Right atrium auricular region (tissue), 2 donors: ENCODE measurements at regions not wholly inside any gene's neighbourhood (a gene's known extent, or its start where the extent isn't known, plus 50 kb on each side); places are given as distances from the start of the nearest gene placed in this dataset.

ENCODE experiments used
- DNase-seq: peaks from one replicate; pipeline ENCODE4 v3.0.0-alpha.2; 2019; ENCODE audit warnings: low spot score
- H3K27ac ChIP-seq, 2 donors: fragments of 200-600 bp; sonication (generic); 1 replicate in 1 of 2; 2 replicates in 1 of 2; pipeline ENCODE4 v1.5.1; 2016 to 2019
- H3K27me3 ChIP-seq, 2 donors: fragments of 200-600 bp; sonication (generic); one replicate each; pipeline versions ENCODE4 v1.5.1 to v1.6.0; 2017 to 2019
- H3K36me3 ChIP-seq: fragments of 200-600 bp; sonication (generic); one replicate; pipeline ENCODE4 v1.5.1; 2016
- H3K4me1 ChIP-seq, 2 donors: fragments of 200-600 bp; sonication (generic); one replicate each; pipeline versions ENCODE4 v1.5.1 to v1.6.0; 2017 to 2019
- H3K4me3 ChIP-seq, 2 donors: fragments of 200-600 bp; sonication (generic); 1 replicate in 1 of 2; 2 replicates in 1 of 2; pipeline ENCODE4 v1.5.1; 2017 to 2019; ENCODE audit warnings: mild to moderate bottlenecking in 1 of 2, moderate library complexity in 1 of 2
- H3K9me3 ChIP-seq, 2 donors: fragments of 200-600 bp; sonication (generic); one replicate each; pipeline ENCODE4 v1.5.1; 2019
- CTCF ChIP-seq, 2 donors: fragments of 200-600 bp; sonication (generic); IDR thresholded peaks; one replicate each; pipeline ENCODE4 v1.5.1; 2019; ENCODE audit warnings: antibody characterized with exemption in 2 of 2

GRCh38 chr10:91049296-91049987, 128.6 kb upstream of the ANKRD1 start:
- peaks cover 0 to 28% of the 10 kb centered on the region in 2 donors for H3K4me1 ChIP-seq
- no peaks in the 10 kb centered on the region for H3K36me3 ChIP-seq
- TF ChIP-seq CTCF (IDR thresholded peaks at IDR 0.05), result no peak
- no peak for DNase-seq
- H3K9me3 ChIP-seq, result no peaks in the 10 kb centered on the region
- H3K27me3 ChIP-seq, result no peaks in the 10 kb centered on the region
- no peak overlapping the region for H3K4me3 ChIP-seq
- H3K27ac ChIP-seq, result no peak overlapping the region

GRCh38 chr10:91049988-91050360, 129.1 kb upstream of the ANKRD1 start:
- peaks cover 0 to 28% of the 10 kb centered on the region in 2 donors for H3K4me1 ChIP-seq
- H3K4me3 ChIP-seq, result no peak overlapping the region
- no peak for TF ChIP-seq CTCF (IDR thresholded peaks at IDR 0.05)
- H3K27ac ChIP-seq, result no peak overlapping the region
- no peaks in the 10 kb centered on the region for H3K9me3 ChIP-seq
- no peaks in the 10 kb centered on the region for H3K27me3 ChIP-seq
- no peak for DNase-seq
- no peaks in the 10 kb centered on the region for H3K36me3 ChIP-seq

- TF ChIP-seq CTCF (IDR thresholded peaks at IDR 0.05), result no peak
- Histone ChIP-seq H3K4me1 (peaks cover 0 to 28% of the 10 kb centered on the region in 2 donors), H3K36me3 (no peaks in the 10 kb centered on the region), H3K27ac (no peak overlapping the region), H3K4me3 (no peak overlapping the region), H3K27me3 (no peaks in the 10 kb centered on the region), H3K9me3 (no peaks in the 10 kb centered on the region)
- DNase-seq, result no peak
Measured at GRCh38 chr10:91050371-91051034, 129.6 kb upstream of the ANKRD1 start.

- Histone ChIP-seq H3K27me3 (no peaks in the 10 kb centered on the region), H3K4me3 (no peak overlapping the region), H3K4me1 (peaks cover 0 to 28% of the 10 kb centered on the region in 2 donors), H3K27ac (no peak overlapping the region), H3K36me3 (no peaks in the 10 kb centered on the region), H3K9me3 (no peaks in the 10 kb centered on the region)
- peak; percentile 67 for DNase-seq
- TF ChIP-seq CTCF (IDR thresholded peaks at IDR 0.05), result no peak
Measured at GRCh38 chr10:91051829-91052228, 130.9 kb upstream of the ANKRD1 start.

- no peak overlapping the region for H3K4me3 ChIP-seq
- no peak for TF ChIP-seq CTCF (IDR thresholded peaks at IDR 0.05)
- no peak for DNase-seq
- H3K9me3 ChIP-seq, result no peaks in the 10 kb centered on the region
- H3K4me1 ChIP-seq, result peaks cover 0 to 23% of the 10 kb centered on the region in 2 donors
- H3K36me3 ChIP-seq, result no peaks in the 10 kb centered on the region
- no peaks in the 10 kb centered on the region for H3K27me3 ChIP-seq
- no peak overlapping the region for H3K27ac ChIP-seq
Measured at GRCh38 chr10:91054325-91054724, 133.4 kb upstream of the ANKRD1 start.
